D721Med (cell line): ENCODE measurements at regions not wholly inside any gene's neighbourhood (a gene's known extent, or its start where the extent isn't known, plus 50 kb on each side); places are given as distances from the start of the nearest gene placed in this dataset.

Experiments
- DNase-seq: peaks from one replicate; pipeline ENCODE4 v3.0.0; 2011; ENCODE audit warnings: low spot score; ENCODE audit not compliant: insufficient read length
- FAIRE-seq: peaks from 2 replicates; lab custom pipeline; 2011; peaks lifted over from hg19 to GRCh38; lab: Jason Lieb, UNC
- TF ChIP-seq, protein P1 (sequence below): IDR thresholded peaks from 2 replicates; pipeline ENCODE4 v1.5.1; 2012; ENCODE audit warnings: mild to moderate bottlenecking, control low read depth; ENCODE audit not compliant: insufficient read depth; ENCODE audit errors: missing control alignments

DNA sequence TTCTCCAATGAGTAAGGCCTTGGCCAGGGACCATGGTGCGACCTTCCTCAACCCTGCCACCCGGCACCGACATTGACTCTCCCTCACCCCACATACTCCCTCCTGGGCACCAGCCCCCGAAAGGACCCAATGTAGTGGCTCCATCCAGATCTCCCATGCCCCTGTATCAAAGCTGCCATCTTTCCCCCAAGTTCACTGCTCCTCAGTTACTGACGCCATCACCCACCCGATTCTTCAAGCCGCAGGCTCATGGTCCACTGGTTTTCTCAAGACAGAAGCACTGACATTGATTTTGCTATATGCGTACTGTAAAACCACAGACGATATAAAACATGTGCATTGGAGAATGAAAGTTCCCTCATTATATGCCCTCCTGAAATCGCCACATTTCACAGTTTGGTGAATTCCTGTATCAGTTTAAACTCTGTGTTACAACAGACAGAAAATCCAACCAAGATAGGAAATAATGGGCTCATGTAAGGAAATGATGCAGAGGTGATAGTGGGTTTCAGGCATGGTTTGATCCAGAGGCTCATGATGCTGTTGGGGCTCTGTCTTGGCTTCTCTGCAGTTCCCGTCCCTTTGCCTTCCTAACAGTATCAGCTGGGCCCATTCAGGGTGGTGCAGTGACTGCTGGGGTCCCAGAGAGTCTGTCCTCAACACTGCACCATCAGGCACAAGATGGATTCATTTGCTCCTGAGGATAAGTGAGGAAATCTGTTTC, 207.3 kb upstream of the IER5L start:
- TF ChIP-seq, protein P1, sequence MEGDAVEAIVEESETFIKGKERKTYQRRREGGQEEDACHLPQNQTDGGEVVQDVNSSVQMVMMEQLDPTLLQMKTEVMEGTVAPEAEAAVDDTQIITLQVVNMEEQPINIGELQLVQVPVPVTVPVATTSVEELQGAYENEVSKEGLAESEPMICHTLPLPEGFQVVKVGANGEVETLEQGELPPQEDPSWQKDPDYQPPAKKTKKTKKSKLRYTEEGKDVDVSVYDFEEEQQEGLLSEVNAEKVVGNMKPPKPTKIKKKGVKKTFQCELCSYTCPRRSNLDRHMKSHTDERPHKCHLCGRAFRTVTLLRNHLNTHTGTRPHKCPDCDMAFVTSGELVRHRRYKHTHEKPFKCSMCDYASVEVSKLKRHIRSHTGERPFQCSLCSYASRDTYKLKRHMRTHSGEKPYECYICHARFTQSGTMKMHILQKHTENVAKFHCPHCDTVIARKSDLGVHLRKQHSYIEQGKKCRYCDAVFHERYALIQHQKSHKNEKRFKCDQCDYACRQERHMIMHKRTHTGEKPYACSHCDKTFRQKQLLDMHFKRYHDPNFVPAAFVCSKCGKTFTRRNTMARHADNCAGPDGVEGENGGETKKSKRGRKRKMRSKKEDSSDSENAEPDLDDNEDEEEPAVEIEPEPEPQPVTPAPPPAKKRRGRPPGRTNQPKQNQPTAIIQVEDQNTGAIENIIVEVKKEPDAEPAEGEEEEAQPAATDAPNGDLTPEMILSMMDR: no peak
- FAIRE-seq: no peak
- no peak for DNase-seq

DNA sequence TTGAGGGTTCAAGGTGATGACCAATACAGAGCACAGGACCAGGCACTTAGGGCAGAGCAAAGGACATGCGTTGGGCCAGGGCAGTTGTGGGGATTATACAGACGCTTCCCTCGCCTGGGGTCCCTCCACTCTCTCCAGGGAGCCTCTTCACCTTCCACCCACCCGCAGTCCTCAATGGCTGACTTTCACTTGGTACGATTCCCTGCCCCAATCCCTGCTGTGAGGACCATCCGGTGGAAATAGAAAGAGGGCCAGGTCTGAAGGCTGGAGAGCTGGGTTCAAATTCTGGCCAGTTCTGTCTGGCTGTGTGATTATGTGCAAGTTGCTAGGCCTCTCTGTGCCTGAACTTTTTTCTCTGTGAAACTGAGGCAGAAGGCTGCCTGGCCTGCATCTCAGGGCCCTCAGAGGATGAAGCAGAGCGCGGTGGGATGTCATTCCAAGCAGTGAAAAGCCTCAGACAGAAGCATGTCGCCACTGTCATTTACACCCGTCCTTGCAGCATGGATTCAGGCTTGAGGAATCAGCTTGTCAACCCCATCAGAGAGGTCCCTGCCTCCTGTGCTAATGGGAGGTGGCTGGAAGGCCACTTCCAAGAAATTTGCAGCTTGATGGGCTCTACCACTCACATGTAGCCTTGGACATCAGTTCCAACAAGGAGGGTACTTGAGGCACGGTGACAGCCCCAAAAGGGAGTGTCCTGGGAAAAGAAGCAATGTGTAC, 206.6 kb upstream of the IER5L start:
- no peak for DNase-seq
- TF ChIP-seq, protein P1: no peak
- FAIRE-seq: no peak

DNA sequence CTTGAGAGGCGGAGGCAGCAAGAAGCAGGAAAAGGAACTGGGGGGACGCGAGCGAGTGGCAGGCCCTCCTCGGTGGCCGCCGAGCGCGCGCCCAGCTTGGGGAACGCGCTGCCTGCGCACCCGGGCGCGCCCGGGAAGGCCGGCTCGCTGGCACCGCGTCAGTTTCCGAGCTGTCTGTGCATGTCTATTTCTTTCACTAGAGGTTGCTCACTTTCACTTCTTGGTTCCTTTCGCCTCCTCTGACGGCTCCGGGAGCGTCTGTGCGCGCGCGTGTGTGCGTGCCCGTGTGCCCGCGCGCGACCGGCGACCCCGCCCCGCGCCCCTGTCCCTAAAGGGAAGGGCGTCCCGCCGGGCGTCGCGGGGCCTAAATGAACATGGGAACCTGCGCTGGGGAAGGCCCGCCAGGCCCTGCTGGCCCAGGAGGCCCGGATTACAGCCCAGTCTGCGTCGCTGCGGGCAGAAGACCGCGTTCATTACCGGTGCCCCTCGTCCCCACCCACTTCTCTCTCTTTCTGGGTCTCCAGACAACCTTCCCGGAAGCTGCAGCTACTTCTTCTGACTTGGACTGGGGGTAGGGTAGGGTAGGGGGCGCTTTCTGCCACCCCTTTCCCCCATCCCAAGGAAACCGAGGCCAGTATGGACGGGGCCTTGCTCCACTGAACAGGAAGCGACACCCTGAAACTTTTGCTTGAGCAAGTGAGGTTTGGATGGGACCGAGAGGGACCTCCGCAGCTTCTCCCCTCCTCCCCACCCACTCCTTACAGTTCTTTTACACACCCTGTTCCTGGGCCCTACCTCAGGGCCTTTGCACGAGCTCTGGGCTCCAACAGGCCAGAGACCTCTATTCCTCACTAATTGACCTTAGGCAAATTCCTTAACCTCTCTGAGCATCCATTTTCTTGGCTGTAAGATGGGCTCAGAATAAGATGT, 205.8 kb upstream of the IER5L start:
- TF ChIP-seq, protein P1: no peak
- DNase-seq (no peak), FAIRE-seq (no peak)

DNA sequence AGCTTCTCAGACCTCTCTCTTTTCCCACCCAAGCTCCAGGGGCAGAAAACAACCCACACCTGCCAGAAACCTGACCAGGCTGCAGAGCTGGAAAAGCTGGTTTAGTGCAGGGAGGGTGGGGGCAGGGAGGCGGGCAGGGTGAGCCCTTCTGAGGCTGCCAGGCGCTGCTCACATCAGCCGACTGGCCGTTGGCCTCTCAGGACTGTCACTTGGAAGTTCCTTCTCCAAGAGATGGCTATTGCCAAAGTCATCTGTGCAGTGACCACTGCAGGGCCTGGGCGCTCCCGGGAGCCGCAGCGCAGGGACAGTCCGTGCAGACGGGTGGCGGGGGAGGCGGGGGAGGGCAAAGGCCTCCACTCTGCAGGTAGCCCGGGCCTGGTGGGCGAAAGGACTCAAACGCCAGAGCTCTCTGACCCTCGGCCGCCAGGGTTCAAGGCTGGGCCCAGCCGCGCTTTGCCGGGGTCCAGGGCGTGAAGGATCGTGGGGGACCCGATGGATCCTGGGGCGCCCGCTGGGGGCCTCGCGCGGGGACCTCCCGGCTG, 205.0 kb upstream of the IER5L start:
- DNase-seq: no peak
- TF ChIP-seq, protein P1: no peak
- FAIRE-seq: no peak

DNA sequence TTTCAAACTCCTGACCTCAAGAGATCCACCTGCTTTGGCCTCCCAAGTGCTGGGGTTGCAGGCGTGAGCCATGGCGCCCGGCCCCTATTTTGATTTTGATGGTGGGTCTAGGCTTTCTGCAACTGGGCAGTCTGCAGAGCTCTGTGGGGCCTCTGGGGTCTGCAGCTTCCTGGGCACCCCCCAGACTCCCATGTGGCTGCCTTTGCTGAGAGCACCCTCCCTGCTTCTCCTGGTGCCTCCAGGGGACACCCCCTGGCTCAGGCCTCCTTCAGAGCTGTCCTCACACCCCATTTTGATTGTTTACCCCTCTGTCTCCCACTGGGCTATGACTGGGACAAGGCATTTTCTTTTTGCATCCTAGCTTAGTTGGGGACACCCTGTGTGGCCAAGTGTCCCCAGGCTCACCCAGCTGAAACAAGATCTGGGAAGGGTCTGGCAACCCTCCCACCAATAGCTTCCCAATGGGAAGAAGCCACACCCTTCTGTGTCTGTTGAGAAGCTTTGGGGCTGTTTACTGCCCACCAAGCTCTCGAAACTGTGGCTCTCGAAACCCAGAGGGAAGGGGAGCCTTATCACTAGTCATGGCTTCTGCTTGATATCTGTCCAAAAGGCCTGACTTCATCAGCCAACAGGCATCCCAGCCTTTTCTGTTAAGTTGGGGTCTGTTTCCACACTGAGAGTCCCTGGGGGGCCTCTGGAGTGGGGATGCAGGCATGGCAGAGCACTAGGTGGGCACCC, 204.4 kb upstream of the IER5L start:
- TF ChIP-seq, protein P1: no peak
- FAIRE-seq (no peak), DNase-seq (no peak)

DNA sequence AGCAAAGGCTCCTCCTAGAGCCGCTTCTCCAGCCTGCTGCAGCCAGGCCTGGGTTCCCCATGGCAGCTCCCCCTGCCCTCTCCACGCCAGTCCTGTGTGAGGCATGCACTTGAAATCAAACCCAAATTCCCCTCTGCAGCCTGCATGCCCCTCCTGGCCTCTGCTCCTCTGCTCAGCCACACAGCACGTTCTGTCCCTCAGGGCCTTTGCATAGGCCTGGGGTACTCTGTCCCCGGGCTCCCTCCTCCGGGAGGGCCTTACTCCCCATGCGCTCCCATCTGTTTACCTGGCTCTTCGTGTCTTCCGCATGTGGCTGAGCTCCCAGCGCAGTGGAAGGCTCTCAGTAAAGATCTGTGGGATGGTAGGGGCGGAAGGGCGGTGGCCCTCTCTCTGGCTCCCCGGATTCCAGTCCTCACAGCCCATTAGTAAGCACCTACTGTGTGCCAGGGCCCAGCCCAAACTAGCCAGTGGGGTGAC, 203.5 kb upstream of the IER5L start:
- TF ChIP-seq, protein P1: no peak
- no peak for FAIRE-seq
- no peak for DNase-seq
